ENCODE measurements at regions not wholly inside any gene's neighbourhood (a gene's known extent, or its start where the extent isn't known, plus 50 kb on each side); places are given as distances from the start of the nearest gene placed in this dataset.

GRCh38 chr1:82849460-82849859 lies 1048.7 kb downstream of the ADGRL2 start:
- WGBS, 2 donors, result 64 to 74% methylated on average over 2 of the region's 2 CpGs
- Histone ChIP-seq H3K27me3 (no peaks in the 10 kb centered on the region), H3K4me1 (no peaks in the 10 kb centered on the region), H3K27ac (no peak overlapping the region), H3K36me3 (no peaks in the 10 kb centered on the region), H3K4me3 (no peak overlapping the region), H3K9me3 (no peaks in the 10 kb centered on the region)
- ATAC-seq (ENCODE audit: low FRiP score in 2 of 2), result no peak
- TF ChIP-seq POLR2AphosphoS5 (IDR thresholded peaks at IDR 0.05), result no peak
- TF ChIP-seq EP300 (IDR thresholded peaks at IDR 0.05), result no peak
- TF ChIP-seq CTCF (IDR thresholded peaks at IDR 0.05), result no peak
- no peak for TF ChIP-seq POLR2A (IDR thresholded peaks at IDR 0.05)
- DNase-seq, result no peak

- Histone ChIP-seq H3K4me1 (no peaks in the 10 kb centered on the region), H3K36me3 (no peaks in the 10 kb centered on the region), H3K4me3 (no peak overlapping the region), H3K9me3 (no peaks in the 10 kb centered on the region), H3K27me3 (no peaks in the 10 kb centered on the region), H3K27ac (no peak overlapping the region)
- TF ChIP-seq EP300 (IDR thresholded peaks at IDR 0.05), result no peak
- no peak for TF ChIP-seq POLR2A (IDR thresholded peaks at IDR 0.05)
- no peak for TF ChIP-seq CTCF (IDR thresholded peaks at IDR 0.05)
- no peak for TF ChIP-seq POLR2AphosphoS5 (IDR thresholded peaks at IDR 0.05)
- ATAC-seq (ENCODE audit: low FRiP score in 2 of 2) (no peak), DNase-seq (no peak)
- 57 to 64% methylated on average over 1 of the region's 1 CpG for WGBS, 2 donors
Measured at GRCh38 chr1:82848043-82848442, 1047.3 kb downstream of the ADGRL2 start.

GRCh38 chr1:82845866-82846265 lies 1045.1 kb downstream of the ADGRL2 start:
- WGBS, 2 donors, result 93 to 97% methylated on average over 2 of the region's 2 CpGs
- Histone ChIP-seq H3K36me3 (no peaks in the 10 kb centered on the region), H3K27ac (no peak overlapping the region), H3K4me1 (no peaks in the 10 kb centered on the region), H3K4me3 (no peak overlapping the region), H3K27me3 (no peaks in the 10 kb centered on the region), H3K9me3 (no peaks in the 10 kb centered on the region)
- ATAC-seq (ENCODE audit: low FRiP score in 2 of 2) (no peak), DNase-seq (no peak)
- TF ChIP-seq POLR2A (IDR thresholded peaks at IDR 0.05) (no peak), CTCF (IDR thresholded peaks at IDR 0.05) (no peak), POLR2AphosphoS5 (IDR thresholded peaks at IDR 0.05) (no peak), EP300 (IDR thresholded peaks at IDR 0.05) (no peak)

GRCh38 chr1:82844911-82845827 lies 1044.4 kb downstream of the ADGRL2 start:
- no peak for ATAC-seq (ENCODE audit: low FRiP score in 2 of 2)
- 76 to 80% methylated on average over 4 of the region's 4 CpGs for WGBS, 2 donors
- no peak for TF ChIP-seq POLR2A (IDR thresholded peaks at IDR 0.05)
- no peak for TF ChIP-seq EP300 (IDR thresholded peaks at IDR 0.05)
- DNase-seq, result no peak
- H3K27ac ChIP-seq, result no peak overlapping the region
- H3K27me3 ChIP-seq, result no peaks in the 10 kb centered on the region
- no peaks in the 10 kb centered on the region for H3K36me3 ChIP-seq
- no peaks in the 10 kb centered on the region for H3K4me1 ChIP-seq
- H3K4me3 ChIP-seq, result no peak overlapping the region
- H3K9me3 ChIP-seq, result no peaks in the 10 kb centered on the region

- no peak for DNase-seq
- H3K4me1 ChIP-seq, result no peaks in the 10 kb centered on the region
- TF ChIP-seq POLR2AphosphoS5 (IDR thresholded peaks at IDR 0.05) (no peak), EP300 (IDR thresholded peaks at IDR 0.05) (no peak), CTCF (IDR thresholded peaks at IDR 0.05) (no peak), POLR2A (IDR thresholded peaks at IDR 0.05) (no peak)
- 92 to 97% methylated on average over 2 of the region's 2 CpGs for WGBS, 2 donors
- no peak overlapping the region for H3K27ac ChIP-seq
- ATAC-seq (ENCODE audit: low FRiP score in 2 of 2), result no peak
- no peaks in the 10 kb centered on the region for H3K36me3 ChIP-seq
- H3K4me3 ChIP-seq, result no peak overlapping the region
- H3K9me3 ChIP-seq, result no peaks in the 10 kb centered on the region
- H3K27me3 ChIP-seq, result no peaks in the 10 kb centered on the region
Measured at GRCh38 chr1:82844447-82844846, 1043.7 kb downstream of the ADGRL2 start.

Measured in upper lobe of left lung (tissue), 6 donors.